GM19240 (cell line): ENCODE measurements at regions not wholly inside any gene's neighbourhood (a gene's known extent, or its start where the extent isn't known, plus 50 kb on each side); places are given as distances from the start of the nearest gene placed in this dataset.

ENCODE experiments used
- DNase-seq: peaks from one replicate; pipeline ENCODE4 v3.0.0; 2011; ENCODE audit warnings: low spot score; ENCODE audit not compliant: insufficient read length

GRCh38 chr12:77409551-77409950 is 344.2 kb upstream of the E2F7 start:
- DNase-seq = no peak

- no peak for DNase-seq
Observed at GRCh38 chr12:77407931-77408330, 342.6 kb upstream of the E2F7 start.

GRCh38 chr12:77406219-77406905 is 341.0 kb upstream of the E2F7 start:
- DNase-seq = no peak

GRCh38 chr12:77402716-77403115 is 337.3 kb upstream of the E2F7 start:
- DNase-seq = no peak

GRCh38 chr12:77401770-77402081 is 336.4 kb upstream of the E2F7 start:
- DNase-seq = no peak

- no peak for DNase-seq
Observed at GRCh38 chr12:77401064-77401769, 335.8 kb upstream of the E2F7 start.

- DNase-seq = no peak
Observed at GRCh38 chr12:77392467-77393088, 327.2 kb upstream of the E2F7 start.

- no peak for DNase-seq
Observed at GRCh38 chr12:77388445-77389265, 323.3 kb upstream of the E2F7 start.

GRCh38 chr12:77387671-77388070 is 322.3 kb upstream of the E2F7 start:
- no peak for DNase-seq

- DNase-seq = no peak
Observed at GRCh38 chr12:77387214-77387613, 321.8 kb upstream of the E2F7 start.

- no peak for DNase-seq
Observed at GRCh38 chr12:77384941-77385340, 319.6 kb upstream of the E2F7 start.

GRCh38 chr12:77382096-77382742 is 316.9 kb upstream of the E2F7 start:
- DNase-seq = no peak

GRCh38 chr12:77377622-77378021 is 312.3 kb upstream of the E2F7 start:
- DNase-seq = no peak

GRCh38 chr12:77377116-77377515 is 311.7 kb upstream of the E2F7 start:
- DNase-seq = no peak

GRCh38 chr12:77374673-77375072 is 309.3 kb upstream of the E2F7 start:
- DNase-seq = no peak

GRCh38 chr12:77372494-77372893 is 307.1 kb upstream of the E2F7 start:
- DNase-seq = no peak

GRCh38 chr12:77372026-77372425 is 306.7 kb upstream of the E2F7 start:
- DNase-seq = no peak

- no peak for DNase-seq
Observed at GRCh38 chr12:77368379-77368778, 303.0 kb upstream of the E2F7 start.

- DNase-seq = no peak
Observed at GRCh38 chr12:77366616-77367015, 301.2 kb upstream of the E2F7 start.

- DNase-seq = no peak
Observed at GRCh38 chr12:77364400-77364799, 299.0 kb upstream of the E2F7 start.

GRCh38 chr12:77362509-77363210 is 297.3 kb upstream of the E2F7 start:
- no peak for DNase-seq
